GM23248 (cell line): ENCODE measurements at regions not wholly inside any gene's neighbourhood (a gene's known extent, or its start where the extent isn't known, plus 50 kb on each side); places are given as distances from the start of the nearest gene placed in this dataset.

Experiments
- EZH2 ChIP-seq: fragments of 200-600 bp; sonication (generic); IDR thresholded peaks from 2 replicates; pipeline ENCODE4 v1.6.1; 2018; ENCODE audit warnings: antibody characterized with exemption, mild to moderate bottlenecking; ENCODE audit not compliant: insufficient read depth, poor library complexity, severe bottlenecking
- EZH2phosphoT487 ChIP-seq: fragments of 200-600 bp; sonication (generic); IDR thresholded peaks from 2 replicates; pipeline ENCODE4 v1.6.1; 2018; ENCODE audit warnings: antibody characterized with exemption, moderate library complexity, mild to moderate bottlenecking, low read depth; ENCODE audit not compliant: insufficient read depth

DNA sequence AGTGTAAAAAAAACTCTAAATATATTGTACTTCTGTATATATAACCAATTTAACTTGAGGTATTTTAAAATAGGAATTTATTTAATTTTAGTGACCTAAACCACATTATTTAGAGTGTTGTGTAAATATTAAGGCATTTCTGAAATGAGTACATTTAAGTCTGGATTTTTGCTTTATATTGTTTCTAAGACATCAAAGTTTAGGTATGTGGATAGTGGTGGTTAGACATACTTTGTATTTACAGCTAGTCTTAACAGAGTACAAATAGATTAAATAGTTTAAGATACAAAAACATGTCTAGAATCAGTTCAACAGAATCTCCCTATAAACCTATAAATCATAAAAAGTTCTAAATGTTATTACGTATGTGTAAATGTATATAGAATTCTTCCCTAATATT is 588.5 kb downstream of the TRIML1 start:
- TF ChIP-seq EZH2phosphoT487 (no peak), EZH2 (no peak)
